GM12865 (cell line): ENCODE measurements at regions not wholly inside any gene's neighbourhood (a gene's known extent, or its start where the extent isn't known, plus 50 kb on each side); places are given as distances from the start of the nearest gene placed in this dataset.

Experiments
- DNase-seq: peaks from one replicate; pipeline ENCODE4 v3.0.0; 2010; ENCODE audit warnings: low read depth
- H3K4me3 ChIP-seq: 2 replicates; pipeline ENCODE4 v1.5.1; 2011; ENCODE audit warnings: mild to moderate bottlenecking, low read depth, low read length, control low read depth
- CTCF ChIP-seq: IDR thresholded peaks from 2 replicates; pipeline ENCODE4 v1.5.1; 2011; ENCODE audit warnings: low read length, control low read depth, low read depth, inconsistent platforms; ENCODE audit not compliant: insufficient read depth; ENCODE audit errors: missing control alignments

DNA sequence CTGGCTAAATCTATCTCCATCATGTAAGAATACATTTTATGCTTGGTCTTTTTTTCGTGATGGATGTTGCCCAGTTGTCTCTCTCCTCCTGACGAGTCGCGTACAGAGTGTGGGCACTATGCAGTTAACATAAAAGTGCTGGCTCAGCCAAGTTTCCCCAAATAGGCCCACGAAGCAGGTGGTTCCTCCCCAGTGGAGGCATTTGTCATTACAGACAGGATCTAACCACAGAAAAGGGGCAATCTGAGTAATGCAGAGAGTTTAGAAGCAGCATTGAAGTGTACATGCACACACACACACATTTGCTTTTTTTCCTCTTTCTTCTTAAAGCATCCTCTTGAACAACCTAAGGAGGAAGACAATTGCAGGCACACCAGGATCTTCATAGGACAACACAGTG is 188.7 kb upstream of the VCX start:
- no peak for DNase-seq
- no peak overlapping the region for H3K4me3 ChIP-seq
- no peak for TF ChIP-seq CTCF

DNA sequence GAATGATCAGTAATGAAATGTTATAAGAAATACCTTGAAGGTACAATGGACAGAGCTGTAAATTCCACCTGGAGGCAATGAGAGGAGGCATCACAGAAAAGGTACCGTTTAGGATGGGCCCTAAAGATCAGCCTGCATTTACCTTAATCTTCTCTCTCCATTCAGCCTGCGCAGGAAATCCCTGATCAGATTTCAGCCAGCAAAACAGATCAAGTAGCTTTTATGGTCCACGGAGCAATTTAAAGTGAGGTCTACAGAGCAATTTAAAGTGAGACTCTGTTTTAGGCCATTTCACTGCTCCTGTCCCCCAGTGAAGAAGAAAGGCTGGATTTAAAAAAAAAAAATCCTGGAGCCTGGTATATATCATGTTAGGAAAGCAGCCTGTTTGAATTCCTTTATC is 195.1 kb upstream of the VCX start:
- no peak for TF ChIP-seq CTCF
- H3K4me3 ChIP-seq = no peak overlapping the region
- DNase-seq = no peak

GRCh38 chrX:7641141-7641540 is 201.8 kb upstream of the VCX start:
- DNase-seq = no peak
- no peak for TF ChIP-seq CTCF
- no peak overlapping the region for H3K4me3 ChIP-seq

- TF ChIP-seq CTCF = no peak
- no peak overlapping the region for H3K4me3 ChIP-seq
- DNase-seq = no peak
Measured at GRCh38 chrX:7640392-7640791, 202.6 kb upstream of the VCX start.

DNA sequence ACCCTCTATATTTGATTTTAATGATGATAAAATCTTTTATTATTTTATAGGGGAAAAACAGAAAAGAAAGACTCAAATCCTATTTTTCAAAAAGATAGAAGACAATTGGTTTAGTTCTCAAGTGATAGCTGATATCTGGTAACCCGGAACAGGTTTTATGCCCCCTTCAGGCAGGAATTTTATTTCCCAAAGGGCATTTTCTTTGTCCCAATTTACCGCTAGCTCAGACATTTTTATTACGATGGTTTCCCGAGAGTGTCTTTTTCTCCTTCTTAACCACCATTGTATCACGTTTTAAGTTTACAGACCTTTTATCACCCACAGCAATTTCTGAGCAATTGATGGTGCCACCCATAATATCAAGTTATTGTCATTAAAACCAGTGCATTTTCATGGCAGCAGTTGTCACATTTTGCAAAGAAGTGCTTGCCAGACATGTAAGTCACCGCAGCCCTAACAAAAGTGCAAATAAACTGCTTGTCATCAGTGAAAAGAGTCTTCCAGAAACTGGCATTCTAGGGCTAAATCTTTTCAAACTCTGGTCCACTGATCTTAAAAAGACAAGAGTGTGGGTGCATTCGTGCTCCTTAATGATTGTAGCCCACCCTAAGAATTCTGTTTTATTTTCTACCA is 204.8 kb upstream of the VCX start:
- no peak overlapping the region for H3K4me3 ChIP-seq
- DNase-seq = no peak
- no peak for TF ChIP-seq CTCF

DNA sequence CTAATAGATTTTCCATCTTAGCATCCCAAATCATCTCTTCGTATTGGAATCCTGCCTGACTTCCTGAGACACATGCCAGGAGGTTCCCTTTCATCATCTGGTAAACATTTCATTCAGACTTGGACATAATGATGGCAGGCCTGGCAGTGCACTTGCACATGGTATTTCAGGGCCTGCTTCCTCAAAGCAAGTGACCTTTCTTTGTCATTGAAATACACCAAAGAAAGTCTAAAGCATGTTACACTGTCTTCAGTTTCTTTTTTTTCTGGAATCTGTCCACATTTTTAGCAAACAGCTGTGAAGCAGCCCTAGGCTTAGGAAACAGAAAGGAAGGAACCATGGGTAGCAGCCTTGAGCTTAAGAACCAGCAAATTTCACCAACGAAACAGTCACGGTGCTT is 205.9 kb upstream of the VCX start:
- TF ChIP-seq CTCF = no peak

GRCh38 chrX:7635604-7636003 is 207.4 kb upstream of the VCX start:
- TF ChIP-seq CTCF = no peak
- no peak overlapping the region for H3K4me3 ChIP-seq
- DNase-seq = no peak

More for the DNA sequence above, 205.9 kb upstream of the VCX start:
- DNase-seq = no peak
- no peak overlapping the region for H3K4me3 ChIP-seq
